ENCODE measurements at regions not wholly inside any gene's neighbourhood (a gene's known extent, or its start where the extent isn't known, plus 50 kb on each side); places are given as distances from the start of the nearest gene placed in this dataset.

GRCh38 chr4:27111627-27112026, 251.0 kb downstream of the STIM2 start:
- no peak overlapping the region for H3K4me2 ChIP-seq (ENCODE audit: low read length)
- no peaks in the 10 kb centered on the region for H3K79me2 ChIP-seq (ENCODE audit: control insufficient read depth, low read length)
- no peaks in the 10 kb centered on the region for H3K27me3 ChIP-seq (ENCODE audit: control insufficient read depth, low read length)
- no peaks in the 10 kb centered on the region for H3K9me3 ChIP-seq (ENCODE audit: control insufficient read depth, insufficient read depth, low read length)
- H3F3A ChIP-seq (ENCODE audit: control insufficient read depth, insufficient read depth): no peaks in the 10 kb centered on the region
- H3K4me3 ChIP-seq (ENCODE audit: low read length): no peak overlapping the region
- no peaks in the 10 kb centered on the region for H4K20me1 ChIP-seq (ENCODE audit: control insufficient read depth, insufficient read depth, low read depth, low read length)
- no peaks in the 10 kb centered on the region for H3K9me2 ChIP-seq (replicated peaks; ENCODE audit: control insufficient read depth, low read length)
- H3K27ac ChIP-seq (ENCODE audit: low read depth, low read length): no peak overlapping the region
- H3K36me3 ChIP-seq (ENCODE audit: control insufficient read depth, low read length): no peaks in the 10 kb centered on the region
- TF ChIP-seq CTCF (IDR thresholded peaks at IDR 0.05; ENCODE audit: low read depth, low read length, poor library complexity, severe bottlenecking): no peak
- TF ChIP-seq EZH2phosphoT487 (IDR thresholded peaks at IDR 0.05; ENCODE audit: borderline replicate concordance, low read length): no peak
- H3K4me1 ChIP-seq (ENCODE audit: control insufficient read depth, low read length): no peaks in the 10 kb centered on the region

GRCh38 chr4:27112587-27112986, 251.9 kb downstream of the STIM2 start:
- H3K27me3 ChIP-seq (ENCODE audit: control insufficient read depth, low read length): no peaks in the 10 kb centered on the region
- no peaks in the 10 kb centered on the region for H3K9me3 ChIP-seq (ENCODE audit: control insufficient read depth, insufficient read depth, low read length)
- H3K4me2 ChIP-seq (ENCODE audit: low read length): no peak overlapping the region
- H3F3A ChIP-seq (ENCODE audit: control insufficient read depth, insufficient read depth): no peaks in the 10 kb centered on the region
- no peaks in the 10 kb centered on the region for H3K79me2 ChIP-seq (ENCODE audit: control insufficient read depth, low read length)
- H3K36me3 ChIP-seq (ENCODE audit: control insufficient read depth, low read length): no peaks in the 10 kb centered on the region
- no peaks in the 10 kb centered on the region for H3K9me2 ChIP-seq (replicated peaks; ENCODE audit: control insufficient read depth, low read length)
- TF ChIP-seq EZH2phosphoT487 (IDR thresholded peaks at IDR 0.05; ENCODE audit: borderline replicate concordance, low read length) (no peak), CTCF (IDR thresholded peaks at IDR 0.05; ENCODE audit: low read depth, low read length, poor library complexity, severe bottlenecking) (no peak)
- H3K27ac ChIP-seq (ENCODE audit: low read depth, low read length): no peak overlapping the region
- H4K20me1 ChIP-seq (ENCODE audit: control insufficient read depth, insufficient read depth, low read depth, low read length): no peaks in the 10 kb centered on the region
- no peak overlapping the region for H3K4me3 ChIP-seq (ENCODE audit: low read length)
- H3K4me1 ChIP-seq (ENCODE audit: control insufficient read depth, low read length): no peaks in the 10 kb centered on the region

- Histone ChIP-seq H4K20me1 (ENCODE audit: control insufficient read depth, insufficient read depth, low read depth, low read length) (no peaks in the 10 kb centered on the region), H3K9me3 (ENCODE audit: control insufficient read depth, insufficient read depth, low read length) (no peaks in the 10 kb centered on the region), H3K36me3 (ENCODE audit: control insufficient read depth, low read length) (no peaks in the 10 kb centered on the region), H3K9me2 (replicated peaks; ENCODE audit: control insufficient read depth, low read length) (no peaks in the 10 kb centered on the region), H3K4me1 (ENCODE audit: control insufficient read depth, low read length) (no peaks in the 10 kb centered on the region), H3K4me3 (ENCODE audit: low read length) (no peak overlapping the region), H3K79me2 (ENCODE audit: control insufficient read depth, low read length) (no peaks in the 10 kb centered on the region), H3K27me3 (ENCODE audit: control insufficient read depth, low read length) (no peaks in the 10 kb centered on the region), H3F3A (ENCODE audit: control insufficient read depth, insufficient read depth) (no peaks in the 10 kb centered on the region), H3K27ac (ENCODE audit: low read depth, low read length) (no peak overlapping the region), H3K4me2 (ENCODE audit: low read length) (no peak overlapping the region)
- TF ChIP-seq EZH2phosphoT487 (IDR thresholded peaks at IDR 0.05; ENCODE audit: borderline replicate concordance, low read length): no peak
- no peak for TF ChIP-seq CTCF (IDR thresholded peaks at IDR 0.05; ENCODE audit: low read depth, low read length, poor library complexity, severe bottlenecking)
These were observed 254.6 kb downstream of the STIM2 start for GRCh38 chr4:27115221-27115620.

- H3K4me1 ChIP-seq (ENCODE audit: control insufficient read depth, low read length): no peaks in the 10 kb centered on the region
- no peaks in the 10 kb centered on the region for H3K9me2 ChIP-seq (replicated peaks; ENCODE audit: control insufficient read depth, low read length)
- no peaks in the 10 kb centered on the region for H3K79me2 ChIP-seq (ENCODE audit: control insufficient read depth, low read length)
- no peaks in the 10 kb centered on the region for H4K20me1 ChIP-seq (ENCODE audit: control insufficient read depth, insufficient read depth, low read depth, low read length)
- TF ChIP-seq EZH2phosphoT487 (IDR thresholded peaks at IDR 0.05; ENCODE audit: borderline replicate concordance, low read length) (no peak), CTCF (IDR thresholded peaks at IDR 0.05; ENCODE audit: low read depth, low read length, poor library complexity, severe bottlenecking) (no peak)
- H3K27ac ChIP-seq (ENCODE audit: low read depth, low read length): no peak overlapping the region
- H3K36me3 ChIP-seq (ENCODE audit: control insufficient read depth, low read length): no peaks in the 10 kb centered on the region
- H3K4me2 ChIP-seq (ENCODE audit: low read length): no peak overlapping the region
- H3K27me3 ChIP-seq (ENCODE audit: control insufficient read depth, low read length): no peaks in the 10 kb centered on the region
- H3K9me3 ChIP-seq (ENCODE audit: control insufficient read depth, insufficient read depth, low read length): no peaks in the 10 kb centered on the region
- H3F3A ChIP-seq (ENCODE audit: control insufficient read depth, insufficient read depth): no peaks in the 10 kb centered on the region
- H3K4me3 ChIP-seq (ENCODE audit: low read length): no peak overlapping the region
These were observed 256.8 kb downstream of the STIM2 start for GRCh38 chr4:27117453-27117852.

Data from DOHH2 (cell line).